ENCODE measurements at regions not wholly inside any gene's neighbourhood (a gene's known extent, or its start where the extent isn't known, plus 50 kb on each side); places are given as distances from the start of the nearest gene placed in this dataset.

- no peak for TF ChIP-seq CTCF (IDR thresholded peaks at IDR 0.05)
Observed at GRCh38 chr4:186017801-186018200, 51.2 kb upstream of the TLR3 start.

- no peak for TF ChIP-seq CTCF (IDR thresholded peaks at IDR 0.05)
Observed at GRCh38 chr4:186018261-186018660, 50.7 kb upstream of the TLR3 start.

GRCh38 chr4:186018784-186019183, 50.2 kb upstream of the TLR3 start:
- no peak for TF ChIP-seq CTCF (IDR thresholded peaks at IDR 0.05)
